Fibroblast of the aortic adventitia (primary cell): ENCODE measurements at regions not wholly inside any gene's neighbourhood (a gene's known extent, or its start where the extent isn't known, plus 50 kb on each side); places are given as distances from the start of the nearest gene placed in this dataset.

Experiments
- DNase-seq: peaks from one replicate; pipeline ENCODE4 v3.0.0-alpha.2; 2010; ENCODE audit warnings: low read depth
- H3K4me3 ChIP-seq: 2 replicates; pipeline ENCODE4 v1.5.1; 2011; ENCODE audit warnings: low read depth, mild to moderate bottlenecking, control low read depth, low read length, moderate library complexity
- TF ChIP-seq, protein P1 (sequence below): IDR thresholded peaks from 2 replicates; pipeline ENCODE4 v1.5.1; 2011; ENCODE audit warnings: mild to moderate bottlenecking, low read length, control low read depth, inconsistent platforms; ENCODE audit not compliant: insufficient read depth

DNA sequence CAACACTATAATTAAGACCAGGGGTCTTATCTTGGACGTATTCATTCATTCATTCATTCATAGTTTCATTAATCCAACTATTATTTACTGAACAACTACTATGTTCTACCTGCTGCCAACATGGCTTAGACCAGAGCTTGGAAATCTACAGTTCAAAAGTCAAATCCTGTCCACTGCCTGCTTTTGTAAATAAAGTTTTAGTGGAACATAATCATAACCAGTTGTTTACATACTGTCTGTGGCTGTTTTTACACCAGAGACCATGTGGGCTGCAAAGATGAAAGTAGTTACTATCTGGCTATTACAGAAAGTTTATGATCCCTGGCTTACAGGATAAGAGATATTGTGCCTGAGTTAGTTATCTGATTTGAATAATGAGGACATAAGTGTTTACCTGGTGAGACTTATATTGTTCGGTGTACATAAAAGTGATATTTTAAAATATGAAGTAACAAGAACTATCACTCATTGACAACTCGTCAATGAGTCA is 567.7 kb downstream of the TFAP2B start:
- TF ChIP-seq, protein P1, sequence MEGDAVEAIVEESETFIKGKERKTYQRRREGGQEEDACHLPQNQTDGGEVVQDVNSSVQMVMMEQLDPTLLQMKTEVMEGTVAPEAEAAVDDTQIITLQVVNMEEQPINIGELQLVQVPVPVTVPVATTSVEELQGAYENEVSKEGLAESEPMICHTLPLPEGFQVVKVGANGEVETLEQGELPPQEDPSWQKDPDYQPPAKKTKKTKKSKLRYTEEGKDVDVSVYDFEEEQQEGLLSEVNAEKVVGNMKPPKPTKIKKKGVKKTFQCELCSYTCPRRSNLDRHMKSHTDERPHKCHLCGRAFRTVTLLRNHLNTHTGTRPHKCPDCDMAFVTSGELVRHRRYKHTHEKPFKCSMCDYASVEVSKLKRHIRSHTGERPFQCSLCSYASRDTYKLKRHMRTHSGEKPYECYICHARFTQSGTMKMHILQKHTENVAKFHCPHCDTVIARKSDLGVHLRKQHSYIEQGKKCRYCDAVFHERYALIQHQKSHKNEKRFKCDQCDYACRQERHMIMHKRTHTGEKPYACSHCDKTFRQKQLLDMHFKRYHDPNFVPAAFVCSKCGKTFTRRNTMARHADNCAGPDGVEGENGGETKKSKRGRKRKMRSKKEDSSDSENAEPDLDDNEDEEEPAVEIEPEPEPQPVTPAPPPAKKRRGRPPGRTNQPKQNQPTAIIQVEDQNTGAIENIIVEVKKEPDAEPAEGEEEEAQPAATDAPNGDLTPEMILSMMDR, result no peak
- no peak overlapping the region for H3K4me3 ChIP-seq
- DNase-seq, result no peak

DNA sequence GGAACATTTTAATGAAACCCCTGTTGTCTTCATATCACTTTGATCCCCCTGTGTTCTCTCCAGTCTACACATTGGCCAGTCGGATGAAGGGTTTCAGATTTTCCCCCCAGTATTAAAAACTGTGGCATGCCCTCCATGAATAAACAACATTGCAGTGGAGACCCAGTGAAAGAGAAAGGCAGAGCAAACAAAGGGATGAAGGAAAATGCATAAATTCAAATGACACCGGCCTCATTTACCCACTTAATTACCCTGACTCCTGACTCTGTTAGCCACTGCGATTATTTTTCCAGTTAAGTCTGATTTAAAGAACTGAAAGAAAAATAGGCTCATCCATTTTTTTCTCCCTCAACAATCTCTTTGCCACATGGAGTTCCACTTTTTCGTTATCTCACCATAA is 569.2 kb downstream of the TFAP2B start:
- H3K4me3 ChIP-seq, result no peak overlapping the region
- TF ChIP-seq, protein P1, result no peak
- DNase-seq, result no peak

DNA sequence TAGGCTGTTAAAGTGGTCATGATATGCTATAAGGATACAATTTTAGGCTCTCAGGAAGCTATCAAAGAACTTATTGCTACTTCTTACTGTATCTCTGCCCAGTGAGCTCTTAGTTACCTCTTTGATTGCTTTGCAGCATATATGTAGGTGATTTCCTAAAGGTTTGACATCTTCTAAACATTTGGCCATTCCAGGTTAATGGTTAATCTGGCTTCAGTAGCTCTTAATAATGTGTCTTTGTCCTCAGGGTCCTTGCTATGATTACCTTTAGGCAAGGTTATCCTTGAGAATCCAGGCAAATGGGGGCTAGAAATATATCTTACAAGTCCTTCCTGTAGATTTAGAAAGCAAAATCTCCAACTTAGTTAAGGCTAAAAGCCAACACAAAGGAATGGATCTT is 575.4 kb downstream of the TFAP2B start:
- H3K4me3 ChIP-seq, result no peak overlapping the region
- DNase-seq, result no peak
- TF ChIP-seq, protein P1, result no peak

DNA sequence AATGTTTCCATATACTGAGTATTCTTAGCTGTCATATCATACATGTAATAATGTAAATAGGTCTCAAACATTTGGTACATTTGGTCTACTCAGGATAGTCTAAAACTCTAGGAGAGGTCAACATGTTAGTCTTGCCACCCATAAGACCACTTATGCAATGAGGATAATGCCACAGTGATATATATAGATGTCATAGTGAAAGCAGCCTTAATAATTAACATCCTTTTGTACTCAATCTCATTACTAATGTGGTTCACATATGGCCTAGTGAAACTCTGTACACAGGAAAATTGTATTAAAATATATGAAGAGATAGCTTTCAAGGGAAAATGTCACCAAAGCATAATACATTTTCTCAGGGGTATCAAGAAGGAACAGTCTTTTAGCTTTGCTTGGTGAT is 577.9 kb downstream of the TFAP2B start:
- no peak for DNase-seq
- TF ChIP-seq, protein P1, result no peak
- no peak overlapping the region for H3K4me3 ChIP-seq

DNA sequence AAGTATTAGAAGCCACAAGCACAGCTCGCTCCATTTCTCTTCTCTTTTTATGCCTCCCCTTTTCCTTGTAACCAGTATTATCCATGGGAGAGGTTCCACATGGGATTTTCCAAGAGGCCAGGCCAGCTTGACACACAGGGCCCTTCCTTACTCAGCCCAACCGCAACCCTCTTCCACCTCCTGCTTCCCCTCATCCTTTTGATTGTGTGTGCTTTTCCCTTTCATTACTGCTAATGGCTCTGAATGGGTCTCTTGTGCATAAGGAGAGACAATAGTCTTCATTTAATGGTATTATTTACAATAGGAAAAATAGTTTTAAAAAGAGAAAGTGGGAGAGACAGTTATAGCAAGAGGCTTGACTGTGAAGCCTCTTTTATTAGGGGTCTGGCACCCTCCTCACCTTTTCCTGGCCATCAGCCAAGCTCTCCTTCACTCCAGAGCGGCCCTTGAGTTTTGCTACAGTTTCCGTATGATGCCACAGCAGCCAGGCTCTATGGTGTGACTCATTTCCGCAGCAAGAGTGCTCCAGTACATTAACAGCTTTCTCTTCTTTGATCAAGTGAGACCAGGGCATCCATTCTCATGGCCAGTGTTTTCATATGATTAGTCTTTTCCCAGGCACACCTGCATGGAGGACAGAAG is 579.5 kb downstream of the TFAP2B start:
- DNase-seq, result no peak
- H3K4me3 ChIP-seq, result no peak overlapping the region
- TF ChIP-seq, protein P1, result no peak

DNA sequence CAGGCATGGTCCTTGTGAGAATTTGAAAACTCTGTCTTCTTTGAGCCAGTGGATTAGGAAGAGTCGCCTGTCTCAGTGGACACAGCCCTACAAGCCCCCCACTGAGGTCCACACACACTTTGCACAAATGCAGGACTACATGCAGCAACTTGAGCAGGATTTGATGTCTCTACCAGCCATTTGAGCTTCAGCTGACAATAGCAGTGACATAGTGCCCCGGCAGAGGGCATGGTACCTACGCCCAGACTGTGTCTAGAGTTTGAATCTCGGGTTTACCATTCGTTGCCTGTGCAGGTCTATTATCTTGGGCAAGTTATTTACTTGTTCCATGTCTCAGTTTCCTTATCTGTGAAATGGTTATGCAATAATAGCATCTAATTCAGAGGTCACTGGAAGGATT is 580.1 kb downstream of the TFAP2B start:
- no peak for DNase-seq
- H3K4me3 ChIP-seq, result no peak overlapping the region
- TF ChIP-seq, protein P1, result no peak

DNA sequence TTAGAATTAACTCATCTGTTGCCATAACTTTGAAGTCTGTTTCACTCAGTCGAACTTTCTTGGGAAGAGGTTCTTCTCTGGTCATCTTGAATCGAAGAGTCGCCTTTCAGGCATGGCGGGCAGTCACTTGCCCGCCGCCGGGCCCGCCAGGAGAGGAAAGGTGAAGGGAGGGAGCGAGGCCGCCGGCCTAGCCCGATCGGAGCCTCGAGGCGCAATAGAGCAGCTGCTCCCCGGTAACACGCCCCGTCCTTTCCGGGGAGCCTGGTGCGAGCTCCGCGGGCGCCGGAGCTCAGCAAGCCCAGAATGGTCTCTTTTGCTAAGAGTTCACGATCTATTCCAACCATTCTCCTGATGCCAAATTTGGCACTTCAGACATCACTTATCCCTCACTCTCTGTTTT is 591.8 kb downstream of the TFAP2B start:
- TF ChIP-seq, protein P1, result no peak
- DNase-seq, result no peak

More for the DNA sequence above, 591.8 kb downstream of the TFAP2B start:
- H3K4me3 ChIP-seq, result no peak overlapping the region
